SK-N-MC (cell line): ENCODE measurements at regions not wholly inside any gene's neighbourhood (a gene's known extent, or its start where the extent isn't known, plus 50 kb on each side); places are given as distances from the start of the nearest gene placed in this dataset.

Experiments used
- EZH2 ChIP-seq: fragments of 200-600 bp; sonication (generic); IDR thresholded peaks from one replicate; pipeline ENCODE4 v1.6.1; 2017; ENCODE audit warnings: antibody characterized with exemption
- FOXP2 ChIP-seq: optimal IDR thresholded peaks from 2 replicates; pipeline ENCODE3; 2011; ENCODE audit warnings: mild to moderate bottlenecking, moderate library complexity; ENCODE audit not compliant: insufficient read depth; ENCODE audit errors: extremely low read length, control extremely low read depth
- POLR2AphosphoS5 ChIP-seq: IDR thresholded peaks from 2 replicates; pipeline ENCODE4 v1.6.1; 2012; ENCODE audit warnings: mild to moderate bottlenecking, low read depth, low read length, borderline replicate concordance

GRCh38 chr18:73840319-73840945, 307.2 kb downstream of the FBXO15 start:
- TF ChIP-seq POLR2AphosphoS5 (no peak), EZH2 (no peak), FOXP2 (no peak)
